Spleen (tissue), 11 donors: ENCODE measurements at regions not wholly inside any gene's neighbourhood (a gene's known extent, or its start where the extent isn't known, plus 50 kb on each side); places are given as distances from the start of the nearest gene placed in this dataset.
A peak's percentile ranks its signal among the peaks of the same experiment; 100 is the strongest.
"Not testable (repeated sequence)": the region's sequence is repeated elsewhere in the genome, so short reads cannot be mapped to it uniquely, and the experiment has no call there.

ENCODE experiments used
- DNase-seq: peaks from one replicate; pipeline ENCODE4 v3.0.0-alpha.2; 2020
- H3K27ac ChIP-seq, 8 donors: fragments of 200-600 bp; sonication (generic) in 7 of 8; 1 replicate in 4 of 8; 2 replicates in 4 of 8; pipeline versions ENCODE4 v1.5.0 to v1.8.0; 2016 to 2021; ENCODE audit warnings: inconsistent platforms in 4 of 8, mild to moderate bottlenecking in 4 of 8, moderate library complexity in 1 of 8
- H3K27me3 ChIP-seq, 7 donors: fragments of 200-600 bp; sonication (generic) in 6 of 7; replicated peaks in 1 of 7; 1 replicate in 4 of 7; 2 replicates in 3 of 7; pipeline versions ENCODE4 v1.5.0 to v1.8.0; 2016 to 2021; ENCODE audit warnings: inconsistent platforms in 3 of 7, mild to moderate bottlenecking in 1 of 7
- H3K36me3 ChIP-seq, 6 donors: fragments of 200-600 bp; sonication (generic) in 5 of 6; 1 replicate in 4 of 6; 2 replicates in 2 of 6; pipeline versions ENCODE4 v1.5.0 to v1.8.0; 2016 to 2021; ENCODE audit warnings: inconsistent platforms in 2 of 6
- H3K4me1 ChIP-seq, 6 donors: fragments of 200-600 bp; sonication (generic) in 5 of 6; 1 replicate in 3 of 6; 2 replicates in 3 of 6; pipeline versions ENCODE4 v1.5.0 to v1.8.0; 2016 to 2021; ENCODE audit warnings: inconsistent platforms in 3 of 6
- H3K4me3 ChIP-seq, 8 donors: fragments of 200-600 bp; sonication (generic) in 7 of 8; 1 replicate in 4 of 8; 2 replicates in 4 of 8; pipeline versions ENCODE4 v1.5.0 to v1.8.0; 2016 to 2021; ENCODE audit warnings: inconsistent platforms in 4 of 8, mild to moderate bottlenecking in 4 of 8, moderate library complexity in 2 of 8
- H3K9me3 ChIP-seq, 8 donors: fragments of 200-600 bp; sonication (generic) in 7 of 8; 1 replicate in 4 of 8; 2 replicates in 4 of 8; pipeline versions ENCODE4 v1.5.0 to v1.8.0; 2016 to 2021; ENCODE audit warnings: inconsistent platforms in 4 of 8
- POLR2A ChIP-seq, 3 donors: fragments of 450-650 bp; IDR thresholded peaks; one replicate each; pipeline ENCODE4 v1.5.1; 2017; ENCODE audit warnings: antibody characterized with exemption in 3 of 3, mild to moderate bottlenecking in 1 of 3
- POLR2AphosphoS5 ChIP-seq, 3 donors: sonication (generic); formaldehyde crosslinking; IDR thresholded peaks; one replicate each; pipeline ENCODE4 v1.5.1; 2017; ENCODE audit warnings: antibody characterized with exemption in 3 of 3
- WGBS, 5 donors: extraction: QIAGEN DNeasy Blood & Tissue Kit in 3 of 5; methylation state at CpG; one replicate each; pipeline versions ENCODE4 v1.1.5 to v1.1.7; 2013 to 2018; 5-methylcytosine and 5-hydroxymethylcytosine counted together
- intact Hi-C: fragments of 100-400 bp; cut with DNase I; formaldehyde crosslinking; loops from one replicate; pipeline ENCODE4 v1.15.0; 2023; ENCODE audit warnings: low total_unique reads
- TF ChIP-seq, protein P1 (sequence below), 11 experiments: fragments of 200-600 bp in 7 of 11; fragments of 450-650 bp in 4 of 11; sonication (generic) in 4 of 11; IDR thresholded peaks in 8 of 11; conservative IDR thresholded peaks in 3 of 11; 1 replicate in 7 of 11; 2 replicates in 4 of 11; pipeline versions ENCODE4 v1.4.0 to v1.8.0; 2016 to 2021; ENCODE audit warnings: antibody characterized with exemption in 11 of 11, inconsistent platforms in 4 of 11, mild to moderate bottlenecking in 1 of 11
- donor health status: healthy with polysubstance abuse.
- donor health status: DM: no; HTN: no; CAD: no; lungs with moderate emphysema.
- donor health status: DM: no; HTN: no; CAD: no.
- donor health status: Bipolar disorder and iron deficiency.
- donor health status: healthy.
- donor health status: DM: no; HTN: no; CAD: no.
- donor health status: DM: yes; HTN: yes; CAD: no.

GRCh38 chr18:10354241-10354811 lies 100.1 kb upstream of the APCDD1 start:
- Histone ChIP-seq H3K4me3 (no peak overlapping the region), H3K27ac (peak overlapping the region in 3 of 8 donors; percentile 27 to 43 (median 29)), H3K9me3 (peaks cover 3 to 25% (median 17%) of the 10 kb centered on the region in 8 donors), H3K36me3 (no peaks in the 10 kb centered on the region), H3K27me3 (no peaks in the 10 kb centered on the region), H3K4me1 (peaks cover 0 to 12% (median 0%) of the 10 kb centered on the region in 6 donors)
- DNase-seq = no peak
- intact Hi-C loops = no loop called here
- 52 to 89% (median 79%) methylated on average over 1 of the region's 1 CpG for WGBS, 5 donors
- TF ChIP-seq, protein P1, sequence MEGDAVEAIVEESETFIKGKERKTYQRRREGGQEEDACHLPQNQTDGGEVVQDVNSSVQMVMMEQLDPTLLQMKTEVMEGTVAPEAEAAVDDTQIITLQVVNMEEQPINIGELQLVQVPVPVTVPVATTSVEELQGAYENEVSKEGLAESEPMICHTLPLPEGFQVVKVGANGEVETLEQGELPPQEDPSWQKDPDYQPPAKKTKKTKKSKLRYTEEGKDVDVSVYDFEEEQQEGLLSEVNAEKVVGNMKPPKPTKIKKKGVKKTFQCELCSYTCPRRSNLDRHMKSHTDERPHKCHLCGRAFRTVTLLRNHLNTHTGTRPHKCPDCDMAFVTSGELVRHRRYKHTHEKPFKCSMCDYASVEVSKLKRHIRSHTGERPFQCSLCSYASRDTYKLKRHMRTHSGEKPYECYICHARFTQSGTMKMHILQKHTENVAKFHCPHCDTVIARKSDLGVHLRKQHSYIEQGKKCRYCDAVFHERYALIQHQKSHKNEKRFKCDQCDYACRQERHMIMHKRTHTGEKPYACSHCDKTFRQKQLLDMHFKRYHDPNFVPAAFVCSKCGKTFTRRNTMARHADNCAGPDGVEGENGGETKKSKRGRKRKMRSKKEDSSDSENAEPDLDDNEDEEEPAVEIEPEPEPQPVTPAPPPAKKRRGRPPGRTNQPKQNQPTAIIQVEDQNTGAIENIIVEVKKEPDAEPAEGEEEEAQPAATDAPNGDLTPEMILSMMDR (IDR thresholded peaks at IDR 0.05 in 8 of 11, conservative IDR thresholded peaks at IDR 0.05 in 3 of 11) = no peak
- no peak for TF ChIP-seq POLR2A (IDR thresholded peaks at IDR 0.05)
- TF ChIP-seq POLR2AphosphoS5 (IDR thresholded peaks at IDR 0.05) = no peak

DNA sequence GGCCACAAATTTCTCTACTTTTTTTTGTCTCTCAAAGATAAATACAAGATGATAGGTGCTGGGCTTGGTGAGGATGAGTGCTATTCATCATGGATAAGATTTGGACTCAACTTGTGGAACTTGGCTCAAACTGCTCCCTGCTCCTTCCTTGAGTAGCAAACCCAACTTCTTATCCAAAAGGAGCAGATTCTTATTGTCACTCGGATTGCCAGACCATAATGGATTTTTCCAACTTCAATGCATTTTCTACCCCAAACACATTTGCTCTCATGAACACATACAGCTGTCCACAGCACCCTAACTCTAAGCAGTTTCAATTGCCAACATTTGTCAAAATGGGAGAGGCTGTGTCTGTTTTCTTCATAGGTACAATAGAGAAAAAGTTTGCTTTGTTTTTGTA lies 99.5 kb upstream of the APCDD1 start:
- 80 to 98% (median 88%) methylated on average over 1 of the region's 1 CpG for WGBS, 5 donors
- TF ChIP-seq, protein P1 (IDR thresholded peaks at IDR 0.05 in 8 of 11, conservative IDR thresholded peaks at IDR 0.05 in 3 of 11) = no peak
- TF ChIP-seq POLR2A (IDR thresholded peaks at IDR 0.05) (no peak), POLR2AphosphoS5 (IDR thresholded peaks at IDR 0.05) (no peak)
- Histone ChIP-seq H3K27ac (peak overlapping the region in 2 of 8 donors; percentile 29 to 43), H3K27me3 (no peaks in the 10 kb centered on the region), H3K9me3 (peaks cover 3 to 25% (median 17%) of the 10 kb centered on the region in 8 donors), H3K4me3 (no peak overlapping the region), H3K36me3 (no peaks in the 10 kb centered on the region), H3K4me1 (peaks cover 0 to 12% (median 0%) of the 10 kb centered on the region in 6 donors)
- DNase-seq = no peak
- intact Hi-C loops = no loop called here

- H3K27ac ChIP-seq, H3K36me3 ChIP-seq, H3K27me3 ChIP-seq, H3K4me3 ChIP-seq, intact Hi-C loops, DNase-seq: not testable (repeated sequence)
- Histone ChIP-seq H3K4me1 (peaks cover 0 to 12% (median 0%) of the 10 kb centered on the region in 6 donors), H3K9me3 (peaks cover 3 to 25% (median 17%) of the 10 kb centered on the region in 8 donors)
Observed at GRCh38 chr18:10356999-10357398, 97.4 kb upstream of the APCDD1 start.

DNA sequence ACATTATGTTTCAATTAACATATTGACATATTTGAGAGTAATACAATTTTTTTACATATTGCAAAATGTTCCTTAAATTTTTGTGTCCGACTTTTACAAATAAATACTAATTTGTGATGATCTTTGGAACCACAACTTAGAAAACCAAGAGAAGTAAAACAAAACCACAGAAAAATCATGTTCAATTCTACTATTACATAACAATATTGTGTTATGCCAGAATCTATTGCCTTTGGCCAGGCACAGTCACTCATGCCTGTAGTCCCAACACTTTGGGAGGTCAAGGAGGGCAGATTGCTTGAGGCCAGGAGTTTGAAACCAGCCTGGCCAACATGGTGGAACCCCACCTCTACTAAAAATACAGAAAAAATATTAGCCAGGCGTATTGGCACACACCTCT lies 92.8 kb upstream of the APCDD1 start:
- no peak for DNase-seq
- Histone ChIP-seq H3K27ac (no peak overlapping the region), H3K4me3 (no peak overlapping the region), H3K36me3 (no peaks in the 10 kb centered on the region), H3K4me1 (no peaks in the 10 kb centered on the region), H3K9me3 (peaks cover 7 to 45% (median 34%) of the 10 kb centered on the region in 8 donors), H3K27me3 (no peaks in the 10 kb centered on the region)
- TF ChIP-seq POLR2A (IDR thresholded peaks at IDR 0.05) (no peak), POLR2AphosphoS5 (IDR thresholded peaks at IDR 0.05) (no peak)
- TF ChIP-seq, protein P1 (IDR thresholded peaks at IDR 0.05 in 8 of 11, conservative IDR thresholded peaks at IDR 0.05 in 3 of 11) = no peak
- intact Hi-C loops = no loop called here
- 78 to 94% (median 92%) methylated on average over 2 of the region's 2 CpGs for WGBS, 5 donors
